Esophagus muscularis mucosa (tissue), 4 donors: ENCODE measurements at regions not wholly inside any gene's neighbourhood (a gene's known extent, or its start where the extent isn't known, plus 50 kb on each side); places are given as distances from the start of the nearest gene placed in this dataset.

ENCODE experiments used
- EP300 ChIP-seq: sonication (generic); formaldehyde crosslinking; IDR thresholded peaks from one replicate; pipeline ENCODE4 v1.6.1; 2017; ENCODE audit warnings: antibody characterized with exemption
- POLR2A ChIP-seq: fragments of 450-650 bp; IDR thresholded peaks from one replicate; pipeline ENCODE4 v1.6.1; 2017; ENCODE audit warnings: antibody characterized with exemption, moderate library complexity, mild to moderate bottlenecking, low read depth
- POLR2AphosphoS5 ChIP-seq, 2 donors: sonication (generic); formaldehyde crosslinking; IDR thresholded peaks; one replicate each; pipeline ENCODE4 v1.6.1; 2017; ENCODE audit warnings: antibody characterized with exemption in 2 of 2
- TF ChIP-seq, protein P1 (sequence below), 3 experiments: fragments of 200-600 bp in 2 of 3; fragments of 450-650 bp in 1 of 3; sonication (generic) in 2 of 3; IDR thresholded peaks; one replicate each; pipeline ENCODE4 v1.5.1; 2017 to 2019; ENCODE audit warnings: antibody characterized with exemption in 3 of 3, mild to moderate bottlenecking in 2 of 3, moderate library complexity in 1 of 3

- TF ChIP-seq POLR2A (no peak), POLR2AphosphoS5 (IDR thresholded peaks at IDR 0.05) (no peak), EP300 (no peak)
- TF ChIP-seq, protein P1, sequence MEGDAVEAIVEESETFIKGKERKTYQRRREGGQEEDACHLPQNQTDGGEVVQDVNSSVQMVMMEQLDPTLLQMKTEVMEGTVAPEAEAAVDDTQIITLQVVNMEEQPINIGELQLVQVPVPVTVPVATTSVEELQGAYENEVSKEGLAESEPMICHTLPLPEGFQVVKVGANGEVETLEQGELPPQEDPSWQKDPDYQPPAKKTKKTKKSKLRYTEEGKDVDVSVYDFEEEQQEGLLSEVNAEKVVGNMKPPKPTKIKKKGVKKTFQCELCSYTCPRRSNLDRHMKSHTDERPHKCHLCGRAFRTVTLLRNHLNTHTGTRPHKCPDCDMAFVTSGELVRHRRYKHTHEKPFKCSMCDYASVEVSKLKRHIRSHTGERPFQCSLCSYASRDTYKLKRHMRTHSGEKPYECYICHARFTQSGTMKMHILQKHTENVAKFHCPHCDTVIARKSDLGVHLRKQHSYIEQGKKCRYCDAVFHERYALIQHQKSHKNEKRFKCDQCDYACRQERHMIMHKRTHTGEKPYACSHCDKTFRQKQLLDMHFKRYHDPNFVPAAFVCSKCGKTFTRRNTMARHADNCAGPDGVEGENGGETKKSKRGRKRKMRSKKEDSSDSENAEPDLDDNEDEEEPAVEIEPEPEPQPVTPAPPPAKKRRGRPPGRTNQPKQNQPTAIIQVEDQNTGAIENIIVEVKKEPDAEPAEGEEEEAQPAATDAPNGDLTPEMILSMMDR (IDR thresholded peaks at IDR 0.05), result no peak
Measured at GRCh38 chr7:33760834-33761233, 144.5 kb upstream of the BMPER start.
